WTC11 (cell line): ENCODE measurements at regions not wholly inside any gene's neighbourhood (a gene's known extent, or its start where the extent isn't known, plus 50 kb on each side); places are given as distances from the start of the nearest gene placed in this dataset.

ENCODE experiments used
- ATAC-seq: fragments of 200-7000 bp; cut with Tn5 transposase; 2 replicates; pipeline ENCODE4 v1.10.0; 2021; ENCODE audit warnings: mild to moderate bottlenecking, moderate library complexity
- CTCF ChIA-PET: fragments of 300-600 bp; sonication (Branson Sonifier 250); formaldehyde crosslinking; loops from one replicate; lab custom pipeline; 2021; ENCODE audit warnings: antibody characterized with exemption; lab: Charles Lee
- POLR2A ChIA-PET: fragments of 350-600 bp; sonication (Branson Sonifier 250); formaldehyde crosslinking; loops from one replicate; lab custom pipeline; 2021; ENCODE audit warnings: antibody characterized with exemption; lab: Charles Lee
- DNase-seq: peaks from one replicate; pipeline ENCODE4 v3.0.0; 2021; ENCODE audit warnings: low spot score
- H3K27ac Mint-ChIP-seq: 2 replicates; pipeline ENCODE4 v1.8.0; 2021; ENCODE audit warnings: mixed read lengths
- H3K27me3 Mint-ChIP-seq: 2 replicates; pipeline ENCODE4 v1.8.0; 2021; ENCODE audit warnings: low read depth, mild to moderate bottlenecking, moderate library complexity, mixed read lengths
- H3K36me3 Mint-ChIP-seq: 2 replicates; pipeline ENCODE4 v1.8.0; 2021; ENCODE audit warnings: mixed read lengths
- H3K4me1 Mint-ChIP-seq: 2 replicates; pipeline ENCODE4 v1.8.0; 2022; ENCODE audit warnings: mixed read lengths
- H3K4me3 Mint-ChIP-seq: 2 replicates; pipeline ENCODE4 v1.8.0; 2021; ENCODE audit warnings: mild to moderate bottlenecking, moderate library complexity, mixed read lengths
- H3K9me3 Mint-ChIP-seq: 2 replicates; pipeline ENCODE4 v1.8.0; 2021; ENCODE audit warnings: mixed read lengths
- CREB1 ChIP-seq: sonication (generic); formaldehyde crosslinking; IDR thresholded peaks from 2 replicates; pipeline ENCODE4 v1.8.0; 2023; ENCODE audit warnings: mild to moderate bottlenecking, missing genetic modification reagents
- GTF2I ChIP-seq: fragments of 250-450 bp; sonication (Bioruptor Pico); conservative IDR thresholded peaks from 2 replicates; pipeline ENCODE4 v1.4.0; 2021; ENCODE audit warnings: mild to moderate bottlenecking
- IRF2 ChIP-seq: sonication (generic); formaldehyde crosslinking; IDR thresholded peaks from 2 replicates; pipeline ENCODE4 v1.8.0; 2022; ENCODE audit warnings: low read depth, missing genetic modification reagents, borderline replicate concordance
- JAZF1 ChIP-seq: fragments of 250-450 bp; sonication (Bioruptor Pico); IDR thresholded peaks from 2 replicates; pipeline ENCODE4 v1.9.0; 2021; ENCODE audit warnings: moderate library complexity, mild to moderate bottlenecking, inconsistent platforms
- JUN ChIP-seq: sonication (generic); formaldehyde crosslinking; IDR thresholded peaks from 2 replicates; pipeline ENCODE4 v1.8.0; 2023; ENCODE audit warnings: mild to moderate bottlenecking, missing genetic modification reagents
- NFYB ChIP-seq: sonication (generic); formaldehyde crosslinking; conservative IDR thresholded peaks from 2 replicates; pipeline ENCODE4 v1.8.0; 2022; ENCODE audit warnings: low read depth, missing genetic modification reagents
- NR1H2 ChIP-seq: sonication (generic); formaldehyde crosslinking; IDR thresholded peaks from 2 replicates; pipeline ENCODE4 v1.9.0; 2021; ENCODE audit warnings: mild to moderate bottlenecking, moderate library complexity, missing genetic modification reagents
- PRRX2 ChIP-seq: fragments of 250-450 bp; sonication (Bioruptor Pico); IDR thresholded peaks from 2 replicates; pipeline ENCODE4 v1.8.0; 2021; ENCODE audit warnings: mild to moderate bottlenecking
- RORB ChIP-seq: fragments of 250-450 bp; sonication (Bioruptor Pico); IDR thresholded peaks from 2 replicates; pipeline ENCODE4 v1.9.0; 2021; ENCODE audit warnings: mild to moderate bottlenecking
- SMAD4 ChIP-seq: sonication (generic); formaldehyde crosslinking; IDR thresholded peaks from 2 replicates; pipeline ENCODE4 v1.8.0; 2022; ENCODE audit warnings: mild to moderate bottlenecking, missing genetic modification reagents
- TCF7 ChIP-seq: sonication (generic); formaldehyde crosslinking; IDR thresholded peaks from 2 replicates; pipeline ENCODE4 v1.8.0; 2022; ENCODE audit warnings: mild to moderate bottlenecking, low read depth, missing genetic modification reagents, moderate library complexity
- ZNF121 ChIP-seq: sonication (generic); formaldehyde crosslinking; IDR thresholded peaks from 2 replicates; pipeline ENCODE4 v1.8.0; 2023; ENCODE audit warnings: missing genetic modification reagents
- ZNF138 ChIP-seq: sonication (generic); formaldehyde crosslinking; conservative IDR thresholded peaks from 2 replicates; pipeline ENCODE4 v1.8.1; 2022; ENCODE audit warnings: mild to moderate bottlenecking, moderate library complexity, missing genetic modification reagents
- ZNF219 ChIP-seq: sonication (generic); formaldehyde crosslinking; IDR thresholded peaks from 2 replicates; pipeline ENCODE4 v1.8.0; 2023; ENCODE audit warnings: missing genetic modification reagents, mild to moderate bottlenecking, borderline replicate concordance
- ZNF396 ChIP-seq: fragments of 250-450 bp; sonication (Bioruptor Pico); IDR thresholded peaks from 2 replicates; pipeline ENCODE4 v1.8.0; 2021; ENCODE audit warnings: mild to moderate bottlenecking, moderate library complexity, borderline replicate concordance
- TF ChIP-seq, protein P1 (sequence below): fragments of 250-450 bp; sonication (Bioruptor Pico); IDR thresholded peaks from 2 replicates; pipeline ENCODE4 v1.9.0; 2021; ENCODE audit warnings: mild to moderate bottlenecking
- TF ChIP-seq, protein P2 (sequence below): sonication (generic); formaldehyde crosslinking; IDR thresholded peaks from 2 replicates; pipeline ENCODE4 v1.8.1; 2022; ENCODE audit warnings: low read depth, missing genetic modification reagents, borderline replicate concordance
- TF ChIP-seq, protein P3 (sequence below): sonication (generic); formaldehyde crosslinking; IDR thresholded peaks from 2 replicates; pipeline ENCODE4 v1.8.0; 2022; ENCODE audit warnings: mild to moderate bottlenecking, missing genetic modification reagents
- TF ChIP-seq, protein P4 (sequence below): sonication (generic); formaldehyde crosslinking; IDR thresholded peaks from 2 replicates; pipeline ENCODE4 v1.8.0; 2022; ENCODE audit warnings: missing genetic modification reagents
- TF ChIP-seq, protein P5 (sequence below): sonication (generic); formaldehyde crosslinking; IDR thresholded peaks from 2 replicates; pipeline ENCODE4 v1.8.1; 2023; ENCODE audit warnings: mild to moderate bottlenecking, missing genetic modification reagents, borderline replicate concordance
- TF ChIP-seq, protein P6 (sequence below): sonication (generic); formaldehyde crosslinking; IDR thresholded peaks from 2 replicates; pipeline ENCODE4 v1.8.0; 2022; ENCODE audit warnings: mild to moderate bottlenecking, missing genetic modification reagents

DNA sequence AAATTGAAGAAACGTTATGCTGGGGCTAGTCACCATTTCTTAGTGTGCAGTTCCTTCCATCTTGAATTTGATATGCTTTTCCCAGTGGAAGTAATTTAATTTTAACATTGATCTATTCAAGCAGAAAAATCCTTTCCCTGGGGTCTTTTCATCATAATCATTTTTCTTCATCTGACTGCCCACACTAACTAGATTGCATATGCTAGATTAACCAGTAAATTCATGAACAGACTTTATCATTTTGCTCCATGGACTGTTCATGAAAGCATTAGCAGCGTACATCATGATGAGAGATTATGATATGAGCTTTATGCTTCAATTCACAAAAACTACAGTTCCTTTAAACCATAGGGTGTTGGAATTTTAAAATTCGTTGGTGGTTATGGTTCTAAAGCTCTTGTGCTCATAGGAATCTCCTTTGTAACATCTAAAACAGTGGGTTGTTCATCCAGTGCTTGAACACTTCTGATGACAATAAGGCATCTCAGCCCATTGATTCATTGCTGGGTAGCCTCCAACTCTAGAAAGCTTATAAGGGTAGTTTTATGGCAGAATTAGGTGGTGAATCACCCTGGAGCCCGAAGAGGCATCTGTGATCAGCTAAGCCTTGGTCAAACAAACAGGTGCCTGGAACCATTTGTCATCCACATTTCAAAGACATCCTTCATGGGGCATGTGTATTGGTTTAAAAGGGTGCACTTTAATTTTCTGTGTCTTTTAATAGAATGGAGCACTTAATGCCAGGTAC, 77.2 kb upstream of the NDUFV2 start:
- no peak overlapping the region for H3K4me3 Mint-ChIP-seq
- ChIA-PET CTCF (no interaction called here), POLR2A (no interaction called here)
- ATAC-seq: no peak
- H3K4me1 Mint-ChIP-seq: peaks cover 9% of the 10 kb centered on the region
- H3K27me3 Mint-ChIP-seq: no peaks in the 10 kb centered on the region
- H3K27ac Mint-ChIP-seq: no peak overlapping the region
- peaks cover 10% of the 10 kb centered on the region for H3K9me3 Mint-ChIP-seq
- no peaks in the 10 kb centered on the region for H3K36me3 Mint-ChIP-seq
- DNase-seq: no peak
- TF ChIP-seq ZNF138 (CRISPR knock-in tag): no peak
- no peak for TF ChIP-seq SMAD4 (CRISPR knock-in tag)
- TF ChIP-seq, protein P1, sequence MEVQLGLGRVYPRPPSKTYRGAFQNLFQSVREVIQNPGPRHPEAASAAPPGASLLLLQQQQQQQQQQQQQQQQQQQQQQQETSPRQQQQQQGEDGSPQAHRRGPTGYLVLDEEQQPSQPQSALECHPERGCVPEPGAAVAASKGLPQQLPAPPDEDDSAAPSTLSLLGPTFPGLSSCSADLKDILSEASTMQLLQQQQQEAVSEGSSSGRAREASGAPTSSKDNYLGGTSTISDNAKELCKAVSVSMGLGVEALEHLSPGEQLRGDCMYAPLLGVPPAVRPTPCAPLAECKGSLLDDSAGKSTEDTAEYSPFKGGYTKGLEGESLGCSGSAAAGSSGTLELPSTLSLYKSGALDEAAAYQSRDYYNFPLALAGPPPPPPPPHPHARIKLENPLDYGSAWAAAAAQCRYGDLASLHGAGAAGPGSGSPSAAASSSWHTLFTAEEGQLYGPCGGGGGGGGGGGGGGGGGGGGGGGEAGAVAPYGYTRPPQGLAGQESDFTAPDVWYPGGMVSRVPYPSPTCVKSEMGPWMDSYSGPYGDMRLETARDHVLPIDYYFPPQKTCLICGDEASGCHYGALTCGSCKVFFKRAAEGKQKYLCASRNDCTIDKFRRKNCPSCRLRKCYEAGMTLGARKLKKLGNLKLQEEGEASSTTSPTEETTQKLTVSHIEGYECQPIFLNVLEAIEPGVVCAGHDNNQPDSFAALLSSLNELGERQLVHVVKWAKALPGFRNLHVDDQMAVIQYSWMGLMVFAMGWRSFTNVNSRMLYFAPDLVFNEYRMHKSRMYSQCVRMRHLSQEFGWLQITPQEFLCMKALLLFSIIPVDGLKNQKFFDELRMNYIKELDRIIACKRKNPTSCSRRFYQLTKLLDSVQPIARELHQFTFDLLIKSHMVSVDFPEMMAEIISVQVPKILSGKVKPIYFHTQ: no peak
- no peak for TF ChIP-seq NFYB (CRISPR knock-in tag)
- TF ChIP-seq NR1H2: no peak

DNA sequence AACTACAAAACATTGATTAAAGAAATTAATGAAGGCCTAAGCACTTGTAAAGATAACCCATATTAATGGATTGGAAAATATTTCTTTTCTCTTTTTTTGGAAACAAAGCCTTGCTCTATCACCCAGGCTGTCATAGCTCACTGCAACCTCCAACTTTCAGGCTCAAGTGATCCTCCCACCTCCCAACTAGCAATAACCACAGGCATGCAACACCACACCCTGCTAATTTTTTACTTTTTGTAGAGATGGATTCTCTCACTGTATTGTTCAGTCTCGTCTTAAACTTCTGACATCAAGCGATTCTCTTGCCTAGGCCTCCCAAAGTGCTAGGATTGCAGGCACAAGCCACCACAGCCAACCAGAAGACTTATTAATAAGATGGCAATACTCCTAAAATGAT, 73.4 kb upstream of the NDUFV2 start:
- ATAC-seq (no peak), DNase-seq (no peak)
- Mint-ChIP-seq H3K4me1 (no peaks in the 10 kb centered on the region), H3K4me3 (no peak overlapping the region), H3K36me3 (no peaks in the 10 kb centered on the region), H3K9me3 (peaks cover 7% of the 10 kb centered on the region), H3K27ac (no peak overlapping the region), H3K27me3 (no peaks in the 10 kb centered on the region)
- ChIA-PET CTCF (no interaction called here), POLR2A (no interaction called here)
- no peak for TF ChIP-seq ZNF219 (CRISPR knock-in tag)
- TF ChIP-seq ZNF121: no peak
- TF ChIP-seq, protein P2, sequence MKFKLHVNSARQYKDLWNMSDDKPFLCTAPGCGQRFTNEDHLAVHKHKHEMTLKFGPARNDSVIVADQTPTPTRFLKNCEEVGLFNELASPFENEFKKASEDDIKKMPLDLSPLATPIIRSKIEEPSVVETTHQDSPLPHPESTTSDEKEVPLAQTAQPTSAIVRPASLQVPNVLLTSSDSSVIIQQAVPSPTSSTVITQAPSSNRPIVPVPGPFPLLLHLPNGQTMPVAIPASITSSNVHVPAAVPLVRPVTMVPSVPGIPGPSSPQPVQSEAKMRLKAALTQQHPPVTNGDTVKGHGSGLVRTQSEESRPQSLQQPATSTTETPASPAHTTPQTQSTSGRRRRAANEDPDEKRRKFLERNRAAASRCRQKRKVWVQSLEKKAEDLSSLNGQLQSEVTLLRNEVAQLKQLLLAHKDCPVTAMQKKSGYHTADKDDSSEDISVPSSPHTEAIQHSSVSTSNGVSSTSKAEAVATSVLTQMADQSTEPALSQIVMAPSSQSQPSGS (CRISPR knock-in tag): no peak
- no peak for TF ChIP-seq PRRX2 (CRISPR knock-in tag)
- no peak for TF ChIP-seq RORB (CRISPR knock-in tag)
- TF ChIP-seq, protein P3, sequence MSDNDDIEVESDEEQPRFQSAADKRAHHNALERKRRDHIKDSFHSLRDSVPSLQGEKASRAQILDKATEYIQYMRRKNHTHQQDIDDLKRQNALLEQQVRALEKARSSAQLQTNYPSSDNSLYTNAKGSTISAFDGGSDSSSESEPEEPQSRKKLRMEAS (CRISPR knock-in tag): no peak
- no peak for TF ChIP-seq GTF2I (CRISPR knock-in tag)
- no peak for TF ChIP-seq NFYB (CRISPR knock-in tag)
- TF ChIP-seq, protein P4, sequence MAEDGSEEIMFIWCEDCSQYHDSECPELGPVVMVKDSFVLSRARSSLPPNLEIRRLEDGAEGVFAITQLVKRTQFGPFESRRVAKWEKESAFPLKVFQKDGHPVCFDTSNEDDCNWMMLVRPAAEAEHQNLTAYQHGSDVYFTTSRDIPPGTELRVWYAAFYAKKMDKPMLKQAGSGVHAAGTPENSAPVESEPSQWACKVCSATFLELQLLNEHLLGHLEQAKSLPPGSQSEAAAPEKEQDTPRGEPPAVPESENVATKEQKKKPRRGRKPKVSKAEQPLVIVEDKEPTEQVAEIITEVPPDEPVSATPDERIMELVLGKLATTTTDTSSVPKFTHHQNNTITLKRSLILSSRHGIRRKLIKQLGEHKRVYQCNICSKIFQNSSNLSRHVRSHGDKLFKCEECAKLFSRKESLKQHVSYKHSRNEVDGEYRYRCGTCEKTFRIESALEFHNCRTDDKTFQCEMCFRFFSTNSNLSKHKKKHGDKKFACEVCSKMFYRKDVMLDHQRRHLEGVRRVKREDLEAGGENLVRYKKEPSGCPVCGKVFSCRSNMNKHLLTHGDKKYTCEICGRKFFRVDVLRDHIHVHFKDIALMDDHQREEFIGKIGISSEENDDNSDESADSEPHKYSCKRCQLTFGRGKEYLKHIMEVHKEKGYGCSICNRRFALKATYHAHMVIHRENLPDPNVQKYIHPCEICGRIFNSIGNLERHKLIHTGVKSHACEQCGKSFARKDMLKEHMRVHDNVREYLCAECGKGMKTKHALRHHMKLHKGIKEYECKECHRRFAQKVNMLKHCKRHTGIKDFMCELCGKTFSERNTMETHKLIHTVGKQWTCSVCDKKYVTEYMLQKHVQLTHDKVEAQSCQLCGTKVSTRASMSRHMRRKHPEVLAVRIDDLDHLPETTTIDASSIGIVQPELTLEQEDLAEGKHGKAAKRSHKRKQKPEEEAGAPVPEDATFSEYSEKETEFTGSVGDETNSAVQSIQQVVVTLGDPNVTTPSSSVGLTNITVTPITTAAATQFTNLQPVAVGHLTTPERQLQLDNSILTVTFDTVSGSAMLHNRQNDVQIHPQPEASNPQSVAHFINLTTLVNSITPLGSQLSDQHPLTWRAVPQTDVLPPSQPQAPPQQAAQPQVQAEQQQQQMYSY (CRISPR knock-in tag): no peak
- TF ChIP-seq, protein P5, sequence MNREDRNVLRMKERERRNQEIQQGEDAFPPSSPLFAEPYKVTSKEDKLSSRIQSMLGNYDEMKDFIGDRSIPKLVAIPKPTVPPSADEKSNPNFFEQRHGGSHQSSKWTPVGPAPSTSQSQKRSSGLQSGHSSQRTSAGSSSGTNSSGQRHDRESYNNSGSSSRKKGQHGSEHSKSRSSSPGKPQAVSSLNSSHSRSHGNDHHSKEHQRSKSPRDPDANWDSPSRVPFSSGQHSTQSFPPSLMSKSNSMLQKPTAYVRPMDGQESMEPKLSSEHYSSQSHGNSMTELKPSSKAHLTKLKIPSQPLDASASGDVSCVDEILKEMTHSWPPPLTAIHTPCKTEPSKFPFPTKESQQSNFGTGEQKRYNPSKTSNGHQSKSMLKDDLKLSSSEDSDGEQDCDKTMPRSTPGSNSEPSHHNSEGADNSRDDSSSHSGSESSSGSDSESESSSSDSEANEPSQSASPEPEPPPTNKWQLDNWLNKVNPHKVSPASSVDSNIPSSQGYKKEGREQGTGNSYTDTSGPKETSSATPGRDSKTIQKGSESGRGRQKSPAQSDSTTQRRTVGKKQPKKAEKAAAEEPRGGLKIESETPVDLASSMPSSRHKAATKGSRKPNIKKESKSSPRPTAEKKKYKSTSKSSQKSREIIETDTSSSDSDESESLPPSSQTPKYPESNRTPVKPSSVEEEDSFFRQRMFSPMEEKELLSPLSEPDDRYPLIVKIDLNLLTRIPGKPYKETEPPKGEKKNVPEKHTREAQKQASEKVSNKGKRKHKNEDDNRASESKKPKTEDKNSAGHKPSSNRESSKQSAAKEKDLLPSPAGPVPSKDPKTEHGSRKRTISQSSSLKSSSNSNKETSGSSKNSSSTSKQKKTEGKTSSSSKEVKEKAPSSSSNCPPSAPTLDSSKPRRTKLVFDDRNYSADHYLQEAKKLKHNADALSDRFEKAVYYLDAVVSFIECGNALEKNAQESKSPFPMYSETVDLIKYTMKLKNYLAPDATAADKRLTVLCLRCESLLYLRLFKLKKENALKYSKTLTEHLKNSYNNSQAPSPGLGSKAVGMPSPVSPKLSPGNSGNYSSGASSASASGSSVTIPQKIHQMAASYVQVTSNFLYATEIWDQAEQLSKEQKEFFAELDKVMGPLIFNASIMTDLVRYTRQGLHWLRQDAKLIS: no peak
- no peak for TF ChIP-seq TCF7 (CRISPR knock-in tag)
- TF ChIP-seq ZNF396 (CRISPR knock-in tag): no peak
- TF ChIP-seq JUN (CRISPR knock-in tag): no peak
- TF ChIP-seq JAZF1 (CRISPR knock-in tag): no peak
- TF ChIP-seq, protein P6, sequence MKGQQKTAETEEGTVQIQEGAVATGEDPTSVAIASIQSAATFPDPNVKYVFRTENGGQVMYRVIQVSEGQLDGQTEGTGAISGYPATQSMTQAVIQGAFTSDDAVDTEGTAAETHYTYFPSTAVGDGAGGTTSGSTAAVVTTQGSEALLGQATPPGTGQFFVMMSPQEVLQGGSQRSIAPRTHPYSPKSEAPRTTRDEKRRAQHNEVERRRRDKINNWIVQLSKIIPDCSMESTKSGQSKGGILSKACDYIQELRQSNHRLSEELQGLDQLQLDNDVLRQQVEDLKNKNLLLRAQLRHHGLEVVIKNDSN (CRISPR knock-in tag): no peak
- TF ChIP-seq CREB1: no peak
- no peak for TF ChIP-seq IRF2 (CRISPR knock-in tag)
